HG02840 (cell line): ENCODE measurements at regions not wholly inside any gene's neighbourhood (a gene's known extent, or its start where the extent isn't known, plus 50 kb on each side); places are given as distances from the start of the nearest gene placed in this dataset.

ENCODE experiments used
- ATAC-seq: cut with Tn5 transposase; IDR thresholded peaks from one replicate; pipeline ENCODE4 v1.9.1; 2021; ENCODE audit warnings: mild to moderate bottlenecking, moderate library complexity, moderate number of reproducible peaks; ENCODE audit not compliant: unreplicated experiment, low FRiP score

GRCh38 chr3:16658004-16658924 is 53.0 kb upstream of the DAZL start:
- no peak for ATAC-seq

- no peak for ATAC-seq
Observed at GRCh38 chr3:16658925-16659793, 53.9 kb upstream of the DAZL start.

GRCh38 chr3:16663854-16664712 is 58.9 kb upstream of the DAZL start:
- no peak for ATAC-seq

- no peak for ATAC-seq
Observed at GRCh38 chr3:16665282-16665741, 60.1 kb upstream of the DAZL start.

GRCh38 chr3:16666206-16666605 is 61.0 kb upstream of the DAZL start:
- no peak for ATAC-seq

GRCh38 chr3:16667633-16668032 is 62.4 kb upstream of the DAZL start:
- no peak for ATAC-seq

GRCh38 chr3:16668776-16669545 is 63.7 kb upstream of the DAZL start:
- no peak for ATAC-seq

- ATAC-seq: no peak
Observed at GRCh38 chr3:16670191-16670590, 65.0 kb upstream of the DAZL start.

- ATAC-seq: no peak
Observed at GRCh38 chr3:16671690-16672089, 66.5 kb upstream of the DAZL start.

GRCh38 chr3:16673530-16673929 is 68.3 kb upstream of the DAZL start:
- ATAC-seq: no peak

GRCh38 chr3:16675805-16676204 is 70.6 kb upstream of the DAZL start:
- no peak for ATAC-seq

- no peak for ATAC-seq
Observed at GRCh38 chr3:16686679-16687078, 81.5 kb upstream of the DAZL start.

- ATAC-seq: no peak
Observed at GRCh38 chr3:16687221-16687620, 82.0 kb upstream of the DAZL start.

GRCh38 chr3:16692486-16693344 is 87.5 kb upstream of the DAZL start:
- ATAC-seq: no peak

GRCh38 chr3:16693820-16694219 is 88.6 kb upstream of the DAZL start:
- no peak for ATAC-seq

GRCh38 chr3:16695710-16696109 is 90.5 kb upstream of the DAZL start:
- ATAC-seq: no peak

- no peak for ATAC-seq
Observed at GRCh38 chr3:16697443-16698147, 92.4 kb upstream of the DAZL start.

- no peak for ATAC-seq
Observed at GRCh38 chr3:16700651-16701050, 95.4 kb upstream of the DAZL start.
